Lower leg skin (tissue), 4 donors: ENCODE measurements at regions not wholly inside any gene's neighbourhood (a gene's known extent, or its start where the extent isn't known, plus 50 kb on each side); places are given as distances from the start of the nearest gene placed in this dataset.

ENCODE experiments used
- DNase-seq, 2 donors: peaks; one replicate each; pipeline ENCODE4 v3.0.0-alpha.2; 2019; ENCODE audit warnings: low spot score in 2 of 2
- H3K4me3 ChIP-seq: fragments of 200-600 bp; sonication (generic); 2 replicates; pipeline ENCODE4 v1.5.1; 2017; ENCODE audit warnings: mild to moderate bottlenecking, low read depth; ENCODE audit not compliant: poor library complexity, severe bottlenecking
- POLR2A ChIP-seq, 2 donors: fragments of 450-650 bp; IDR thresholded peaks; one replicate each; pipeline ENCODE4 v1.6.1; 2016 to 2017; ENCODE audit warnings: antibody characterized with exemption in 2 of 2, mild to moderate bottlenecking in 1 of 2, moderate library complexity in 1 of 2
- WGBS, 2 donors: methylation state at CpG; one replicate each; pipeline ENCODE4 v1.1.5; 2018; 5-methylcytosine and 5-hydroxymethylcytosine counted together
- intact Hi-C: fragments of 100-400 bp; cut with DNase I; formaldehyde crosslinking; loops from one replicate; pipeline ENCODE4 v1.15.0; 2023; ENCODE audit warnings: low total_unique reads
- TF ChIP-seq, protein P1 (sequence below), 3 donors: fragments of 450-650 bp; IDR thresholded peaks; one replicate each; pipeline ENCODE4 v1.5.1; 2016; ENCODE audit warnings: antibody characterized with exemption in 3 of 3, mild to moderate bottlenecking in 3 of 3, moderate library complexity in 2 of 3

GRCh38 chr3:98655666-98656065 is 62.3 kb upstream of the CPOX start:
- TF ChIP-seq POLR2A (IDR thresholded peaks at IDR 0.05) = no peak
- TF ChIP-seq, protein P1, sequence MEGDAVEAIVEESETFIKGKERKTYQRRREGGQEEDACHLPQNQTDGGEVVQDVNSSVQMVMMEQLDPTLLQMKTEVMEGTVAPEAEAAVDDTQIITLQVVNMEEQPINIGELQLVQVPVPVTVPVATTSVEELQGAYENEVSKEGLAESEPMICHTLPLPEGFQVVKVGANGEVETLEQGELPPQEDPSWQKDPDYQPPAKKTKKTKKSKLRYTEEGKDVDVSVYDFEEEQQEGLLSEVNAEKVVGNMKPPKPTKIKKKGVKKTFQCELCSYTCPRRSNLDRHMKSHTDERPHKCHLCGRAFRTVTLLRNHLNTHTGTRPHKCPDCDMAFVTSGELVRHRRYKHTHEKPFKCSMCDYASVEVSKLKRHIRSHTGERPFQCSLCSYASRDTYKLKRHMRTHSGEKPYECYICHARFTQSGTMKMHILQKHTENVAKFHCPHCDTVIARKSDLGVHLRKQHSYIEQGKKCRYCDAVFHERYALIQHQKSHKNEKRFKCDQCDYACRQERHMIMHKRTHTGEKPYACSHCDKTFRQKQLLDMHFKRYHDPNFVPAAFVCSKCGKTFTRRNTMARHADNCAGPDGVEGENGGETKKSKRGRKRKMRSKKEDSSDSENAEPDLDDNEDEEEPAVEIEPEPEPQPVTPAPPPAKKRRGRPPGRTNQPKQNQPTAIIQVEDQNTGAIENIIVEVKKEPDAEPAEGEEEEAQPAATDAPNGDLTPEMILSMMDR (IDR thresholded peaks at IDR 0.05) = no peak
- 27 to 28% methylated on average over 3 of the region's 3 CpGs for WGBS, 2 donors
- intact Hi-C loops = no loop called here
- H3K4me3 ChIP-seq = no peak overlapping the region
- DNase-seq = no peak

GRCh38 chr3:98657457-98657856 is 64.0 kb upstream of the CPOX start:
- H3K4me3 ChIP-seq = no peak overlapping the region
- no peak for DNase-seq
- 4 to 7% methylated on average over 16 to 25 of the region's 25 CpGs for WGBS, 2 donors
- no peak for TF ChIP-seq POLR2A (IDR thresholded peaks at IDR 0.05)
- TF ChIP-seq, protein P1 (IDR thresholded peaks at IDR 0.05) = no peak
- intact Hi-C loops = no loop called here

DNA sequence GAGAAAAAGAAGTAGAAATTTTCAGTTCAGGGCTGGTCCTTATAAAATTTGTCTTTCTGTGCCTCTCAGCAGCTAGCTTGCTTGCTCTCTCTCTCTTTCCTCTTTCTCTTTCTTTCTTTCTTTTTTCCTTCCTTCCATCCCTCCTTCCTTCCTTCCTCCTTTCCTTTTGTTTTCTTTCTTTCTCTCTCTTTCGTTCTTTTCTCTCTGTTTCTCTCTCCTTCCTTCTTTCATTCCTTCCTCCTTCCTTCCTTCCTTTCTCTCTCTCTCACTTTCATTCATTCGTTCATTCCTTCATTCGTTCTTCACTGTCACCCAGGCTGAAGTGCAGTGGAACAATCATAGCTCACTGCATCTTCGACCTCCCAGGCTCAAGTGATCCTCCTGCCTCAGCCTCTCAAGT is 69.3 kb upstream of the CPOX start:
- WGBS, 2 donors = 79 to 83% methylated on average over 4 of the region's 4 CpGs
- no peak for DNase-seq
- intact Hi-C loops = no loop called here
- TF ChIP-seq, protein P1 (IDR thresholded peaks at IDR 0.05) = no peak
- no peak for TF ChIP-seq POLR2A (IDR thresholded peaks at IDR 0.05)
- no peak overlapping the region for H3K4me3 ChIP-seq

GRCh38 chr3:98670020-98670419 is 76.6 kb upstream of the CPOX start:
- intact Hi-C loops = no loop called here
- 74 to 79% methylated on average over 4 of the region's 4 CpGs for WGBS, 2 donors
- no peak overlapping the region for H3K4me3 ChIP-seq
- no peak for DNase-seq
- TF ChIP-seq, protein P1 (IDR thresholded peaks at IDR 0.05) = no peak
- no peak for TF ChIP-seq POLR2A (IDR thresholded peaks at IDR 0.05)

- DNase-seq = no peak
- 89 to 91% methylated on average over 2 of the region's 2 CpGs for WGBS, 2 donors
- TF ChIP-seq POLR2A (IDR thresholded peaks at IDR 0.05) = no peak
- TF ChIP-seq, protein P1 (IDR thresholded peaks at IDR 0.05) = no peak
- no peak overlapping the region for H3K4me3 ChIP-seq
- intact Hi-C loops = no loop called here
These were observed 83.2 kb upstream of the ST3GAL6 start for GRCh38 chr3:98679986-98680385.

- DNase-seq = no peak
- no peak overlapping the region for H3K4me3 ChIP-seq
- WGBS, 2 donors = 50 to 73% methylated on average over 5 of the region's 5 CpGs
- no peak for TF ChIP-seq POLR2A (IDR thresholded peaks at IDR 0.05)
- TF ChIP-seq, protein P1 (IDR thresholded peaks at IDR 0.05) = no peak
- intact Hi-C loops = no loop called here
These were observed 82.4 kb upstream of the ST3GAL6 start for GRCh38 chr3:98680723-98681122.
